ENCODE measurements at regions not wholly inside any gene's neighbourhood (a gene's known extent, or its start where the extent isn't known, plus 50 kb on each side); places are given as distances from the start of the nearest gene placed in this dataset.
"Not testable (repeated sequence)": the region's sequence is repeated elsewhere in the genome, so short reads cannot be mapped to it uniquely, and the experiment has no call there.

DNA sequence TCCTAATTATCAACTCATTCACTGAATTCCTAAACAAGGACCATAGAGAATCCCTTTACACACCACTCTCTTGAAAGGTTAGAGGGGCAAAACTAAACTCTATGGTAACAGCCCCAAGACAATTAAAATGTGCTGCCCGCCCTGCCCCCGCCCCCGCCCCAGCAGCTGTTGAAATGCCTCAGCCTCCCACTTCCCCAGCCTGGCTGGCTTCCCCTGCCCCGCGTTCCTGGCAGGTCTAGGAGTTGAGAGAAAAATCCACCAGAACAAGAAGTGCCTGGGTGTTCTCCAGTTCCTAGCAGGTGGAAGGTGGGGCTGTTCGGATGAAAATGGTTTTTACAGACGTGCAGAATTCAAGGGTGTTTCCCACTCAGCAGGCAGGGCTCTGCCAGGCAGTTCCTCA lies 109.5 kb upstream of the ZEB1 start:
- TF ChIP-seq, protein P1, sequence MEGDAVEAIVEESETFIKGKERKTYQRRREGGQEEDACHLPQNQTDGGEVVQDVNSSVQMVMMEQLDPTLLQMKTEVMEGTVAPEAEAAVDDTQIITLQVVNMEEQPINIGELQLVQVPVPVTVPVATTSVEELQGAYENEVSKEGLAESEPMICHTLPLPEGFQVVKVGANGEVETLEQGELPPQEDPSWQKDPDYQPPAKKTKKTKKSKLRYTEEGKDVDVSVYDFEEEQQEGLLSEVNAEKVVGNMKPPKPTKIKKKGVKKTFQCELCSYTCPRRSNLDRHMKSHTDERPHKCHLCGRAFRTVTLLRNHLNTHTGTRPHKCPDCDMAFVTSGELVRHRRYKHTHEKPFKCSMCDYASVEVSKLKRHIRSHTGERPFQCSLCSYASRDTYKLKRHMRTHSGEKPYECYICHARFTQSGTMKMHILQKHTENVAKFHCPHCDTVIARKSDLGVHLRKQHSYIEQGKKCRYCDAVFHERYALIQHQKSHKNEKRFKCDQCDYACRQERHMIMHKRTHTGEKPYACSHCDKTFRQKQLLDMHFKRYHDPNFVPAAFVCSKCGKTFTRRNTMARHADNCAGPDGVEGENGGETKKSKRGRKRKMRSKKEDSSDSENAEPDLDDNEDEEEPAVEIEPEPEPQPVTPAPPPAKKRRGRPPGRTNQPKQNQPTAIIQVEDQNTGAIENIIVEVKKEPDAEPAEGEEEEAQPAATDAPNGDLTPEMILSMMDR (IDR thresholded peaks at IDR 0.05; ENCODE audit: low read depth, low read length) = no peak
- DNase-seq (ENCODE audit: extremely low read depth, low read depth) = no peak

DNA sequence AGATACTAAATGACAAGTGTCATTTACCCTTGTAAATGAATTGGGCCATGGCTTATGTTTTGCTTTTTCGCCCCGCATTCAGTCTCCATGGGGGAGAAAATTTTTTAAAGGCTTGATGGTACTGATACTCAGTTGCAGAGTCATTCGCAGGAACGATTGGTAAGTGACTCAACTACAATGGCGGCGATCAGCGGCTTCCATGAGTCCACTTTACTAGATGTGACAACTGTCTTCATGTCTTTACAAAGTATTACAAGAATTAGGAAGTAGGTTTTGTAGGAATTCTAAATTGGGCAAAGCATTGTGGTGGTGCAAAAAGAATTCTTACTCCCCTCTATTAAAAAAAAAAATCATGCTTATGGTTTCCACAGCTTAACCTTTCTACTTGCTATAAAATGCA lies 108.8 kb upstream of the ZEB1 start:
- DNase-seq (ENCODE audit: extremely low read depth, low read depth) = no peak
- TF ChIP-seq, protein P1 (IDR thresholded peaks at IDR 0.05; ENCODE audit: low read depth, low read length) = no peak

DNA sequence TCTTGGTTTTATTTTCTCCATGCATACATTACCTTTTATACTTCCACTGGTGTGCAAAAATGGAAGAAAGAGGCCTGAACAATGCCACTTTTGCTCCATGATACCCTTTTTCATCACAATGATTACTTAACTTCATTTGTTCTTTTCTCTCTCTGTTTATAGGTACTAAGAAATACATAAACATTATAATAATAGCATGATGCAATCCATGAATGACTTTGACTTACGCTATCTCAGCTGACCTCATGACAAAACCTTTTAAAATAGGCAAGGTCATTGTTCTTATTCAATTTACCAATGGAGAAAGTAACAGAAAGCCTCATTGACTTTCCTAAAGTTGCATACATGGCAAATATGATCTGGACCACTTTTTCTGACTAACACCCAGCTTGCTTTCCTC lies 105.1 kb upstream of the ZEB1 start:
- TF ChIP-seq, protein P1 (IDR thresholded peaks at IDR 0.05; ENCODE audit: low read depth, low read length) = no peak
- DNase-seq (ENCODE audit: extremely low read depth, low read depth) = no peak

DNA sequence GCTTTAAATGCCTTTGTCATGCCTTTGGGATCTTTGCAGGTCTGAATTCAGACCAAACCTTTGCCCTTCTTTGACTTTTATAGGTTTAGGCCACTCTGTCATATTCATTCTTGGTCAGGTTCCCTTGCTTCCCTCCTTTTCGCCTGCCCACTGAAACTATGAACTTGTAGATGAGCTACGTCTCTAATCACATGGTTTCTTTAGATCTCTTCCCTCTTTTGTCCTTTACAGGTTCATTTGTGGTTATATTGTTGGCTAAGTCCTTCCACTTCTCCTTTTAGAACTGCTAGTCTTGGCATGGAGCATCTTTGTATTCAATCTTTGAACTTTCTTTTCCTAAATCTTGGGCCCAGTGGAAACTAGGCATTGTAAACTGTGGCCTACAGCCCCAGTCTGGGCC lies 104.0 kb upstream of the ZEB1 start:
- TF ChIP-seq, protein P1 (IDR thresholded peaks at IDR 0.05; ENCODE audit: low read depth, low read length) = no peak
- no peak for DNase-seq (ENCODE audit: extremely low read depth, low read depth)

DNA sequence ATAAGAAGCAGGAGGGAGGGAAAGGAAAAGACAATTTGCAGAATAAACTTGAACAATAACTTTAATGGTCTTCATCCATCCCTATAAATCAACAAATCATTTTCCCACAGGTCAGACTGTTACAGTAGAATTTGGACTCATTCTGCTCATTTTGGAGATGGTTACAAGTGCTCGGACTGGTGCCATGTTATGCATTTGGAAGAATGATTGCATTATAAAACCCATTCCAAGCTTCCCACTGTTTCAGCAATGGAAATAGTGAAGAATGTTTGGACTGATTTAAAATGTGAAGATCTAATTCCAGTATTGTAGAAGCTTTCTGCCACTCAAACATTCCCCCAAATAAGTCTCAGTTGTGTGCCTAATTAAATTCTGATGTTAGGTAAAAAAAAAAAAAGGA lies 99.7 kb upstream of the ZEB1 start:
- TF ChIP-seq, protein P1 (IDR thresholded peaks at IDR 0.05; ENCODE audit: low read depth, low read length) = no peak
- no peak for DNase-seq (ENCODE audit: extremely low read depth, low read depth)

DNA sequence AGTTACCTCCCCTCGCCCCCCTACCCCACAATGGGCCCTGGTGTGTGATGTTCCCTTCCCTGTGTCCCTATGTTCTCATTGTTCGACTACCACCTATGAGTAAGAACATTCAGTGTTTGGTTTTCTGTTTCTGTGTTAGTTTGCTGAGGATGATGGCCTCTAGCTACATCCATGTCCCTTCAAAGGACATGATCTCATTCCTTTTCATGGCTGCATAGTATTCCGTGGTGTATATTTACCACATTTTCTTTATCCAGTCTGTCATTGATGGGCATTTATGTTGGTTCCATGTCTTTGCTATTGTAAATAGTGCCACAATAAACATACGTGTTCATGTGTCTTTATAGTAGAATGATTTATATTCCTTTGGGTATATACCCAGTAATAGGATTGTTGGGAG lies 90.2 kb upstream of the ZEB1 start:
- not testable (repeated sequence) for DNase-seq (ENCODE audit: extremely low read depth, low read depth)

DNA sequence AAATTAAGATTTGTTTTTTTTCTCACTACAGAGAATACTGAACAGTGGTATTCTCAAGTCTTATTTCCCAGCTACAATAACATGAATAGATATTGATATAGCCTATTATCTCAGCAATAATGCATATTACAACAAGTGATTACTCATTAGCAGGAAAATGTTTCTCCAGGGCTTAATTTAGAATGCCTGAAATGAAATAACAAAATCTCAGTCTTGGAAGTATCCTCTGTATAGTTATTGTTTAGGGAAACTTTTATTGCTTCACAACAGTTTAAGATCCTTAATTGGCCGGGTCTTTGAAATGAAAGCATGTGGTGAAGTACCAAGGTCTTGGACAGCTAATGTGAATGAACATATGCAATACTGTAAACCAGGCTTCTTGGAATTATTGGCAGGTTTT lies 79.1 kb upstream of the ZEB1 start:
- TF ChIP-seq, protein P1 (IDR thresholded peaks at IDR 0.05; ENCODE audit: low read depth, low read length) = no peak
- no peak for DNase-seq (ENCODE audit: extremely low read depth, low read depth)

DNA sequence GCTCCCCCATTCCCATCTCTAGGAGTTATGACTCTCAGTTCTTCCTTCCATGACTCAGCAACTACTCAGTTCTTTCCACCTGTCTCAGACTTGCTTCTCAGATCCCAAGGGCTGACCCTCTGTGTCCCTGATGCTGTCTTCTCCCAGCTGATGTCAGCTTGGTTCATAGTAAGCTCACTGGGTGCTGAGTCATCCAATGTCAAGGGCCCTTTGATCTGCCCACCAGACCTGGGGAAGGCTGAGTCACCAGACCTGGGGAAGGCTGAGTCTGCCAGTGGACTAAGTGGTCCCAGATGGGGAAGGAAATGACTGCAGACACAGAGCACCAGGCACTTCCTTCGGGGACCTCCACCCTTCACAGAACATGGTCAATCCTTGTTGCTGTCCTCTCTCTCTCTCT lies 76.1 kb upstream of the ZEB1 start:
- DNase-seq (ENCODE audit: extremely low read depth, low read depth) = peak; percentile 89
- TF ChIP-seq, protein P1 (IDR thresholded peaks at IDR 0.05; ENCODE audit: low read depth, low read length) = no peak

DNA sequence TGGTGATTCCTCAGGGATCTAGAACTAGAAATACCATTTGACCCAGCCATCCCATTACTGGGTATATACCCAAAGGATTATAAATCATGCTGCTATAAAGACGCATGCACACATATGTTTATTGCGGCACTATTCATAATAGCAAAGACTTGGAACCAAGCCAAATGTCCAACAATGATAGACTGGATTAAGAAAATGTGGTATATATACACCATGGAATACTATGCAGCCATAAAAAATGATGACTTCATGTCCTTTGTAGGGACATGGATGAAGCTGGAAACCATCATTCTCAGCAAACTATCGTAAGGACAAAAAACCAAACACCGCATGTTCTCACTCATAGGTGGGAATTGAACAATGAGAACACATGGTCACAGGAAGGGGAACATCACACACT lies 67.9 kb upstream of the ZEB1 start:
- DNase-seq (ENCODE audit: extremely low read depth, low read depth) = not testable (repeated sequence)

Measured in AG09319 (cell line).